GM19467 (cell line): ENCODE measurements at regions not wholly inside any gene's neighbourhood (a gene's known extent, or its start where the extent isn't known, plus 50 kb on each side); places are given as distances from the start of the nearest gene placed in this dataset.
"Not testable (repeated sequence)": the region's sequence is repeated elsewhere in the genome, so short reads cannot be mapped to it uniquely, and the experiment has no call there.

Experiments
- ATAC-seq: cut with Tn5 transposase; IDR thresholded peaks from one replicate; pipeline ENCODE4 v1.9.1; 2021; ENCODE audit warnings: mild to moderate bottlenecking, moderate library complexity; ENCODE audit not compliant: unreplicated experiment

DNA sequence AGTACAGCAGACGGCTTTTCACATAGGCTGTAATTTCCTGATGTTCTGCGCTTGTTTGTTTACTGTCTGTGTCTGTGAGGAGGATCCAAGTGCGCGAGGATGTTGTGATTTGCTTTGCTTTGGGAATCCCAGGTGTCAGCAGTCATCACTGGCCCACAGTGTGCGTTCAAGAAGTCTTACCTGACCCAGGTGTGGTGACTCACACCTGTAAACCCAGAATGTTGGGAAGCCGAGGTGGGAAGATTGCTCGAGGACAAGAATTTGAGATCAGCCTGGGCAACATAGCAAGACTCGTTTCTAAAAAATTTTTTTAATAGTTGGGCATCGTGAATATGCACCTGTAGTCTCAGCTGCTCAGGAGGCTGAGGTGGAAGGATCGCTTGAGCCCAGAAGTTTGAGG lies 110.7 kb downstream of the CRLF3 start:
- not testable (repeated sequence) for ATAC-seq

- not testable (repeated sequence) for ATAC-seq
Measured at GRCh38 chr17:30712859-30713258, 111.6 kb downstream of the CRLF3 start.

GRCh38 chr17:30711626-30712507 lies 112.6 kb downstream of the CRLF3 start:
- ATAC-seq, result not testable (repeated sequence)

DNA sequence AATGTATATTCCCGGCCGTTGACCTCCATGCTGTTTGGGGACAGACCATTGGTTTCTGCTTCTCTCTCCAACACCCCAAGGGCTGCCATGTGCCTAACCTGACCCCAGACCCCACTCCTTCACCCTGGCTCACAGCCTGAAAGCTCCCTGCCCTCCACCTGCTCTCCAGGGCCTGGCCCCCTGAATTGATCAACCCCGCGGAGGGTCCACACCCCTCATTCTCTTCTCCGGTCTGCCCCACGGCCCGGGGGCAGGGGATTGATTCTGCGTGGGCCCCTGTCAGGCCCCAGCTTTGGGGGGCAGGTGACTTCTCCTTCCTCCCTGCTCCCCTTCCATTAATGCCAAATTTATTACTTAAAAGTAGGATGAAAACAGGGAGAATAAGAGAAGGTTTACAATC lies 113.3 kb downstream of the CRLF3 start:
- not testable (repeated sequence) for ATAC-seq

GRCh38 chr17:30710276-30711088 lies 114.0 kb downstream of the CRLF3 start:
- not testable (repeated sequence) for ATAC-seq

- ATAC-seq, result not testable (repeated sequence)
Measured at GRCh38 chr17:30709561-30710275, 114.8 kb downstream of the CRLF3 start.

DNA sequence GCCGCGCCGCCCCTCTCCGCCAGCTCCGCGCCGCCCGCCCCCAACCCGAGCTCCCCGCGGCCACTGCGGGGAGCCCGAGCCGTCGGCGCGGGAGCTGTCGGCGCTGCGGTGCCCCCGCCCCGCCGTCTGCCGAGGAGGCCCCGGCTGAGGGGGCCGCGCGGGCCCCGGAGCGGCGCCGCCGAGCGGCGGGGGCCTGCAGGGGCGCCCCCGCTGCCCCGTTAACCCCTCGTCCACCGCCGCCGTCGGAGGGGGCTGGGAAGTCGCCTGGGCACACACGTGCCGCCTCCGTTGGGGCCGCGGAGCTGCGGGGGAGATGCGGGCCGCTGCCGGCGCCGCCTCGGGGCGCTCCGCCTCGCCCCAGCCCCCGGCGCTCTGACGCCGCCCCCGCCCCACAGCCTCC lies 115.4 kb downstream of the CRLF3 start:
- ATAC-seq, result not testable (repeated sequence)

- ATAC-seq, result peak; percentile 47
Measured at GRCh38 chr17:30708241-30709078, 116.0 kb downstream of the CRLF3 start.

- not testable (repeated sequence) for ATAC-seq
Measured at GRCh38 chr17:30707724-30708240, 116.7 kb downstream of the CRLF3 start.

- not testable (repeated sequence) for ATAC-seq
Measured at GRCh38 chr17:30706461-30707335, 117.8 kb downstream of the CRLF3 start.

GRCh38 chr17:30706004-30706403 lies 118.5 kb downstream of the CRLF3 start:
- not testable (repeated sequence) for ATAC-seq

GRCh38 chr17:30701498-30701989 lies 122.9 kb downstream of the CRLF3 start:
- no peak for ATAC-seq

- ATAC-seq, result not testable (repeated sequence)
Measured at GRCh38 chr17:30700833-30701232, 123.7 kb downstream of the CRLF3 start.

GRCh38 chr17:30697619-30698460 lies 126.7 kb downstream of the CRLF3 start:
- peak; percentile 61 for ATAC-seq

GRCh38 chr17:30696234-30696633 lies 128.3 kb downstream of the CRLF3 start:
- ATAC-seq, result no peak

GRCh38 chr17:30695265-30695811 lies 129.2 kb downstream of the CRLF3 start:
- not testable (repeated sequence) for ATAC-seq

- not testable (repeated sequence) for ATAC-seq
Measured at GRCh38 chr17:30693772-30694171, 130.7 kb downstream of the CRLF3 start.
